CD4-positive, alpha-beta T cell treated with Interleukin-17A for 4 hours (primary cell): ENCODE measurements at regions not wholly inside any gene's neighbourhood (a gene's known extent, or its start where the extent isn't known, plus 50 kb on each side); places are given as distances from the start of the nearest gene placed in this dataset.
"Not testable (repeated sequence)": the region's sequence is repeated elsewhere in the genome, so short reads cannot be mapped to it uniquely, and the experiment has no call there.

ENCODE experiments used
- DNase-seq: peaks from one replicate; pipeline ENCODE4 v3.0.0-alpha.2; 2020; ENCODE audit warnings: mixed read lengths

DNA sequence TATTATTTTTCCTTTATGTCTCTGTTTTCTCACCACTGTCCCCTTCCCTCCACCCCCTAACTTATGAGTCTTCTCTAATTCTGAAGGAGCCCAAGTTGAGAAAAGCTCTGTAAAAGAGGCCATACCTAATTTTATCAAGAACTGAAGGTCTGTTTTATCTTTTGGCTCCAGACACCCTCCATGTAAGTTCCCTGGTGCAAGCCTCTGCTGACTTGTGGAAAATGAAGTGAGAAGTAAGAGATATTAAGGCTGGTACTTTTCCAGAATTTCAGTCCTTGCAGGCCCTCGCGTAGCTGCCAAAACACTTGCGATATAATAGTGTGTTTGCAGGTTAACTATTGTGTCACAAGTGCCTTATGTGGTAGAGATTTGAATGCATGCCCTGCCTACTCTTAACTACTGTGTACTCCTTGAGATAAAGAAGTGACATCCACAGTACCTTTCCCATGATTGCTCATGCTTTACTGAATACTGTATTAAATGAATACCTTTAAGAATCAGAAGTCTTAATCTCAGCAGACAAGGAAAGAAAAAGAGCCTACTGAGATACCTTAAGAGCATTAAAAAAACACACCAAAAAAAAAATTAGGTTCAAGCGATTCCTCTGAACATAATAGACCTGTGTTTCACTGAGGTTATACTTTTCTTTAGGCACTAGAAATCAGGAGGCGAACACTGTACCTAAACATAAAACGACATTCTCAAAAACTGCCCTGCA is 143.6 kb upstream of the ZNF184 start:
- no peak for DNase-seq

DNA sequence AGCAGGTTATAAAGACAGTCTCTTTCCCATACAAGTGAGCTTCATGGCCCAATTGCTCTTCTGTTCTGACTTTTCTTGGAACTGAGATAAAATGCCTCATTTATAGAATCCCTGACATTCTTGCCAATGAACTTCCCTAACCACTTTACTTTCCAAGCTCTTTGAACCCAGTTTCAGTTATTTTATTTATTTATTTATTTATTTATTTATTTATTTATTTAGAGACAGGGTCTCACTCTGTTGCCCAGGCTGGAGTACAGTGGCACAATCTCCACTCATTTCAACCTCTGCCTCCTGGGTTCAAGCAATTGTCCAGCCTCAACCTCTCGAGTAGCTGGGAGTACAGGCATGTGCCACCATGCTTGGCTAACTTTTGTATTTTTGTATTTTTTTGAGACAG is 138.5 kb upstream of the ZNF184 start:
- DNase-seq, result no peak

DNA sequence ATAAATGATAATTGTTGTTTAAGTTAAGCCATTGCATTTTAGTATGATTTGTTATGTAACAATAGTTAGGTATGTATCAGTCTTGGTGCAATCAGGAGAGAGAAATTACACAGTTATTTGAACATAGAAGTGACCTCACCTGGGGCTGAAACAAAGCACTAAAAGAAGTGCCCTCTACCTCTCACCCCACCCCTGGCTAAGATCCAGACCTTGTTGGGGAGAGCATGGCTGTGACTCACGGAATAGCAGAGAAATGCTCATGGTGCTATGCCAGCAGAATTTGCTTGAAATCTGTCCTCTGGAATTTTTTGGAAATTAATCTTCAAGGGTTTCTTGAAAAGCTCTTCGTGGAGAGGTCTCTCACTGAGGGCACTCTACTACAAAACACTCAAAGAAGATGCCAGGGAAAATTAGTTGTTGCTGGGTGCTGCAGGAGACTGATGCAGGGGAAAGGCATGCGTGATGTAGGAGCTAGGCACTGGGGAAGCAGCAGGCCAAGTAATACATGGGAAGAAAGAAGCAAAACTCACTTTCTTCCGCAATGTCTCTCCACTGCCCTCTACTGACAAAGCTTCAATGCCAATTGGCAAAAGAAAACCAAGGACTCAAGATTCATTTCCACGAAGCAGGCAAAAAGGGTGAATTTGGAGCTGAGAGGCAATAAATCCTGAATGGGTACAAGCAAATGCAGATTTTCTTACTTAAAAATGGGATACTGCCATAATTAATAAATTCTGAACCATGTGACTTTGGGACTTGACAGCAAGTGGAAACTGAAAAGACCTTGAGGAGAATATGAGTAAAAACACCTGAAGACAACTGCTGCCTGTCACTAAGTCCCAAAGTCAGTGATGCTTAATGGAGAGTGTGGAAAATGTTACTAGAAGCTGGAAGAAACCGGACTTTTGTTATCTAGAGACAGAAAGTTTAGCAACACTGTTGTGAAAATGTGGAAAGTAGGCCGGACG is 136.3 kb upstream of the ZNF184 start:
- DNase-seq, result peak; percentile 16

DNA sequence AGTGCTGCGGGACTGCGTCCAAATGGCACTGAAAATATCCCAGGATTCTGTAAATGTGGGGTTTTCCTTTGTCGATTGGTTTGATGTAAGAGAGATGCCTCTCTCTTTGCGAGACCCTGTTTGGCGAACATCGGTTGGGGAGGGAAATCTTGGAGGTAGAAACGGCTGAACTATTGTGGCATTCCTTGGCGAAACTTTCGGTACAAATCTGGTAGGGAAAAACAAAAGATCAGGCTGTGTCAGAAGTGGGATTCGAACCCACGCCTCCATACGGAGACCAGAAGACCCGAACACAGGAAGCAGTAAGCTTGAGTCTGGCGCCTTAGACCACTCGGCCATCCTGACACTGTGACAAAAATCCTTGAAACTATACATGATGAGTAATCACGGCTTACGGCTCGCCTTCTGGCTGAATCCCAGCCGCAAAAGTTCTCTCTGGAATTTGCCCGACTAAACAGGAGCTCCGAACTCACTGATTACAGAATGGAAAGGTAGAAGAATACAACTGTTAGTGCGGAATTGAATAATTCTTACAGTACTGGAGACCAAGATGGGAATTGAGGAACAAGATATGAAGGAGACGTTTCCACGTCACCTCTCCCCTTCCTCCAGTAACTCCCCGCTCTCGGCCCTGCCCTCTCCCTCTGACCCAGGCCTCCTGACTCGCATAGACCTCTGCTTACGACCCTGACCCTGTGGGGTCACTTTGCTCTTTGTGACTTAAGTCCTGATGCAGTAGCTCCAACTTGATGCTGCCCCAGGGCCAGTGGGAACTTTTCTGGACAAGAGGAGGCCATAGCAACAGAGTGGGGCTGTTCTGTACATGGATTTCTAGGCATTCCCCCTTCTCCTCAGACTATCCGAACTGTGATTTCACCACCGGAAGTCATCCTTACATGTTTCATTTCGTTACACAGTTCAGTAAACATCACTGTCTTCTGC is 132.8 kb upstream of the ZNF184 start:
- DNase-seq, result no peak

DNA sequence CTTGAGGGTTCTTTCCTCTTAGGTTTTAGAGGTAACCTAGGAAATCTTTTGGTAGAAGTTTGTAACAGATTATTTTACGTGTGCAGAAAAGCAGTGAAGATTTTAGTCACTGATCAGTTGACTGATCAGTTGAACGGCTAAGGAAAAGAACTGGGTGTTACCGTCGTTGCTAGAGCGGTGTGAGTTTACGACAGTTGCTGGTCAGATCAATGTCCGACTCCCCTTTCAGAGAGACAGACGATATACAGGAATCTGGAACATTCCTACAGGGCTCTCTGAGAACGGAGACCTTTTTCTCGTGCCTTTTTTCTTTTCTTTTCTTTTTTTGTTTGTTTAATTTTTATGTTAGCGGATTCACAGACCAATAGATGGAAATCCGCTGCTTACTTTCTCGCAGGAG is 132.1 kb upstream of the ZNF184 start:
- DNase-seq, result no peak

DNA sequence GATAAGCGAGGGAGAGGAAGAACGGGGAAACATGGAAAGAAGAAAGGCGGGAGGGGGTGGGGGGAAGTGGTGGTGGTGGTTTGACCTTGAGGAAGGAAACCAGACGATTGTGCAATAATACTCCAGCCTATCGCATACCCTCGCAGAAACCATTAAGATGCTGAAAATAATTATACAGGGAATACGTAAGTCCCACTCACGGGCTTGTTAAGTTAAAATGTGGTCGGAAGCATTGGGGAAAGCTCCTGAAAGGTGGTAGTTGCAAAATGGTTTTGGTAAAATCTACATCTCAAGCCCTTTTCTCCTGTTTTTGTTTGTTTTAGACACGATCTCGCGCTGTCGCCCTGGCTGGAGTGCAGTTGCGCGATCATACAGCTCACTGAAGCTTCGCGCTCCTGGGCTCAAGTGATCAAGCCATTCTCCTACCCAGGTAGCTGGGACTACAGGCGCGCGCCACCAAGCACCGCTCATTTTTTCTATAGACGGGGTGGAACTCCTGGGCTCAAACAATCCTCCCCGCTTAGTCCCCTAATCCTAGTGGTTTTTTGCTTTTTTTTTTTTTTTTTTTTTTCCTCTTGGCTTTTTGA is 128.9 kb upstream of the ZNF184 start:
- DNase-seq, result no peak

DNA sequence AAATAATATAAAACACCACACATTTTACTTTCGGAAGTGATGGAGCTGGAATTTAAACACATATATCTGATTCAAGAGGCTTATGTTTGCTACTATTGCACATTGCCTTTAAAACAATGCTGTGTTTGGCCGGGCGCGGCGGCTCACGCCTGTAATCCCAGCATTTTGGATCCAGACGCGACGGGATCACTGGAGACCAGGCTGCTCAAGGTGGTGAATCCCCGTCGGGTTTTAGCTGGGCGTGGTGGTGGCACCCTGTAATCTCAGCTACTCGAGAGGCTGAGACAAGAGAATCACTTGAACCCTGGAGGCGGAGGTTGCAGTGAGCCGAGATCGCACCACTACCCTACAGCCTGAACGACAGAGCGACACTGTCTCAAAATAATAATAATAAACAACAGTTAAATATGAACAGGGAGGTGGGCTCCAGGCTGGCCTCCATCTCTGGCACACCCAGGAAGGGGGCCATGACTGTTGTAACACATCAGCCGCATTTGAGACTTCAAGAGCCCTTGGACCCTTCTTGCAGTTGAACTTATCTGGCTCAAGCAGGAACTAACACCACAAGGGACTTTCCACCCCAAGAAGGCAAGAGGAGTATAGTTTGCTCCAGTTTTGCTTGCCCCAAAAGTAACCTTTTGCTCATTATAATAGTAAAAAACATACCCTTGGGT is 127.1 kb upstream of the ZNF184 start:
- DNase-seq, result no peak

DNA sequence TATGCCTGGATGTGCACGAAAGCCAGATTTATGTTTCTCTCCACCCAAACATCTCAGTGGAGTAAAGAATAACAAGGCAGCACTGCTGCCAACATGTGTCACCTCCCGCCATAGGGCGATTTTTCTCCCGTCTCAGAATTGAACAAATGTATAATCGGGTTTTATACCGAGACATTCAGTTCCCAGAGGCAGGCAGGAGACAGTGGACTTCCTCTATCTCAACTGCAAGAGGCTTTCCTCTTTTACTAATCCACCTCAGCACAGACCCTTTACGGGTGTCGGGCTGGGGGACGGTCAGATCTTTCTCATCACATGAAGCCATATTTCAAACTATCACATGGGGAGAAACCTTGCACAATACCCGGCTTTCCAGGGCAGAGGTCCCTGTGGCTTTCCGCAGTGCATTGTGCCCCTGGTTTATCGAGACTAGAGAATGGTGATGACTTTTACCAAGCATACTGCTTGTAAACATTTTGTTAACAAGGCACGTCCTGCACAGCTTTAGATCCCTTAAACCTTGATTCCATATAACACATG is 124.2 kb upstream of the ZNF184 start:
- DNase-seq, result not testable (repeated sequence)

DNA sequence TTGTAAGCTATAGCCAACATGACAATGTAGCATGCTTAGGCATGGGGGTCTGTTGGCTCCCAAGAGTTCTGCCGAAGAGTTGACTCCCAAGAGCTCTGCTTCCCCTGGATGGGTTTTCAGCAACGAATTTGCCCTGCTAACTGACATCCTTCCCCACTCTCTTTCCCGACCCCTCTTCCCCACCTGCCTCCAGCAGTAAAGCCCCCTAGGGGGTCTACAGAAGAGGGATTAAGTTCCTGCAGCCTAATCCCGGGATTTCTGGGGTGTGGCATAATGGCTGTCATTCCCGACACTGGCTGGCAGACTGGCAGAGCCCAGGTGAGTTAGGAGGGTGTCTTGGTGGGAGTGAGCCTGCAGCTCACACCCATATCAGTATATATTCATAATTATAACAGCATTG is 121.0 kb upstream of the ZNF184 start:
- DNase-seq, result no peak

DNA sequence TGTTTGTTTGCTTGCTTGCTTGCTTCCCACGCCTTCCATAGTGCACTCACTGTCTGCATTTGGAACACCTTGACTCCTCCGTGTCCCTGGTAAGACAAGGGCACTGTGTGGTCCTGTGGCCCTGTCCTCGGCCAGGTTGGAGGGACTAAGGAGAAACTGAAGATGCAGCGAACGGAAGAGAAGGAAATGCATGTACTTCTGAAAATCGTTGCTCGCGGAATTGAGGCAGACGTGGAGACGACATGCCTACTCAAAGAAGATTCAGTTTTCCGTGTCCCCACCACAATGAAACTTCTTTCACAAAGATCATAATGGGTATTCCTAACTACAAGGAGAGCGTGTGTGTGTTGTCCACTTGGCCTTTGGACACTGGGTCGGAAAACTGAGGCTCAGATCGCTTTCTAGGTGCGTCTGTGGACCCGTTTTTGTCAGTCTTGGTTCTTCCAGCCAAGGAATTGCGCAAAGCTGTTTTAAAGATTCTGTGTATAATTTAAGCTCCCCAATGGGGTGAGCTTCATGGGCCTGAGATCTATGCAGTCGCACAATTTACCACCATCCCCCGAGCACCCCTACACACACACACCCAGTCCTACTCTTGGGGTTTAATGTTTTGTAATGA is 120.4 kb upstream of the ZNF184 start:
- no peak for DNase-seq

DNA sequence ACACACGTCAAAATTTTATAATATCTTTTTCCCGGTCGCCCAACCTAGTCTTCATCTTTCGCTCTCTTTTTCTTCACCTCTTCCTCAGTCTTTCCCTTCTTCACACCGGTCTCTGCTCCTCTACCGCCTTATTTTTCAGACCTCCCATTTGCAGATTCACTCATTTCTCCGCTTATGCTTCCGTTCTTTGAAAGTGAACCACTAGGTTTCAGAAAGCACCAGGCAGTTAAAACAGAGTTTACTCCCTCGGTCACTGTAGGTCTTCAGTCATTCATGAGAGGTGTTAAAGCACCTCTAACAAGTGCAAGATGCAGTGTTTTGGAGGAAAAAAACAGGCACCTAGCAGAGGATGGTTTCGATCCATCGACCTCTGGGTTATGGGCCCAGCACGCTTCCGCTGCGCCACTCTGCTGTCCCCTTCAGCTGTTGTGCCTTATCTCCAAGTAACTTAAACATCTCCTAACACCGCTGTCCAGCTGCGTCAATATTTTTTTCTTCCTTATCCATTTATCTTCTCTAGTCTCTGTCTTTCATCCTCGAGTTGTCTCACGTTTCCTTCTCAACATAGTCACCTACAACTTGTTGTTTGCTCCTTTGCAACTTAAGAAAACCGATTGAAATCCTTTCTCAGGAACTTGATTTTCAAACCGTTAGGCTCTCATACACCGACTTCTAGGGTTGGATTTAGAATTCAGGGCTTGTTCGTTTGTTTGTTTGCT is 119.7 kb upstream of the ZNF184 start:
- DNase-seq, result no peak

DNA sequence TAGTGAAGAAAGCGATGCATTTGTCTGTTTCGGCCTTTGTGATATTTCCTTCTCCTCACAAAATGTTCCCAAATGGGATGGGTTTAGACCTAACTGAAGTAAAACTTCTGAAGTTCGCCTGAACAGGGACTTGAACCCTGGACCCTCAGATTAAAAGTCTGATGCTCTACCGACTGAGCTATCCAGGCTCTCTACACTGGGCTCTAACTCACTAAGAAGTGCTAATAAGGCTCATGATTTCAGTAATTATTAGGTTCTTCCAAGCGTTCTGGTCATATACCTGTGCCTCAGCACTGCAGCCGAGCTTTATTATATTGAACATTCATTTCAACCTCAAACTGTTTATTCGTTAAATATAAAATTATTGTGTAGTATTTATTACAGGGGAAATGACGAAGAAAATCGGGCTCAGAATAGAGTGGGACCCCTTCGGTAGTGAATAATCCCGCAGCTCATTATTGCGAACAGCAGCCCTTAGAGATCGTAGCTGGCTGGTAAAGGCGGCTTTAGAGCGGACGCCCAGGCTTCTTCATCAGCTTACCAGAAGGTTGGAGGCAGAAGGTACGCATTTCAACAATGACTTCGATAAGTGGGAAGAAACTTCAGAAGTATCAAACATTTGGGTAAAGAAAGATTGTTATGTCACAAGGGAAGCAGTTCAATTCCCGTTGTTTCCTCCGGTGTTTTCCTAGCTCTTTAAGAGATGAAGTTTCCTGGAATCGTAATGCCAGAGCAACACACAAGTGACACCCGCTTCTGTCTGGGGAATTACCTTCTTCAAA is 119.0 kb upstream of the ZNF184 start:
- no peak for DNase-seq

DNA sequence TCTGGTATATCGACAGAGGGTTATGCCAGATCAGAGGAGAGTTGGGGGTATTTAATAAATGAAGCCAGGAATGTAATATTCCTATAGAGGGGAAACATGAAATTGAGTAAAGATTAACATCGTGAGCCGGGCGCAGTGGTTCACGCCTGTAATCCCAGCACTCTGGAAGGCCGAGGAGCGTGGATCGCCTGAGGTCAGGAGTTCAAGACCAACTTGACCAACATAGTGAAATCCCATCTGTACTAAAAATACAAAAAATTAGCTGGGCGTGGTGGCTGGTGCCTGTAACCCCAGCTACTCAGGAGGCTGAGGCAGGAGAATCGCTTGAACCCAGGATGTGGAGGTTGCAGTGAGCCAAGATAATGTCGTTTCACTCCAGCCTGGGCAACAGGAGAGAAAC is 112.4 kb upstream of the ZNF184 start:
- not testable (repeated sequence) for DNase-seq

DNA sequence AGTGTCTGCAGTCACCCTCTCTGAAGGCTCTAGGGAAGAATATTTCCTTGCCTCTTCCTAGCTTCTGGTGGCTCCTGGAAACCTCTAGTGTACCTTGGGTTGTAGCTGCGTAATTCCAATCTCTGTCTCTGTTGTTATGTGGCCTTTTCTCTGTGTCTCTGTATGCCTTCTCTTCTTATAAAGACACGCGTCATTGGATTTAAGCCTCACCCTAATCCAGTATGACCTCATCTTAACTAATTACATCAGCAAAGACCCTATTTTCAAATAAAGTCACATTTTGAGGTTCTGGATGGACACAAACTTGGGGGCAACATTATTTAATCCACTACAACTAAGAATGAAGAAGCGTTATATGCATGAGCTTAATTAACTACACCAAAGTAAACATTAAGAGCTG is 111.4 kb upstream of the ZNF184 start:
- DNase-seq, result no peak

DNA sequence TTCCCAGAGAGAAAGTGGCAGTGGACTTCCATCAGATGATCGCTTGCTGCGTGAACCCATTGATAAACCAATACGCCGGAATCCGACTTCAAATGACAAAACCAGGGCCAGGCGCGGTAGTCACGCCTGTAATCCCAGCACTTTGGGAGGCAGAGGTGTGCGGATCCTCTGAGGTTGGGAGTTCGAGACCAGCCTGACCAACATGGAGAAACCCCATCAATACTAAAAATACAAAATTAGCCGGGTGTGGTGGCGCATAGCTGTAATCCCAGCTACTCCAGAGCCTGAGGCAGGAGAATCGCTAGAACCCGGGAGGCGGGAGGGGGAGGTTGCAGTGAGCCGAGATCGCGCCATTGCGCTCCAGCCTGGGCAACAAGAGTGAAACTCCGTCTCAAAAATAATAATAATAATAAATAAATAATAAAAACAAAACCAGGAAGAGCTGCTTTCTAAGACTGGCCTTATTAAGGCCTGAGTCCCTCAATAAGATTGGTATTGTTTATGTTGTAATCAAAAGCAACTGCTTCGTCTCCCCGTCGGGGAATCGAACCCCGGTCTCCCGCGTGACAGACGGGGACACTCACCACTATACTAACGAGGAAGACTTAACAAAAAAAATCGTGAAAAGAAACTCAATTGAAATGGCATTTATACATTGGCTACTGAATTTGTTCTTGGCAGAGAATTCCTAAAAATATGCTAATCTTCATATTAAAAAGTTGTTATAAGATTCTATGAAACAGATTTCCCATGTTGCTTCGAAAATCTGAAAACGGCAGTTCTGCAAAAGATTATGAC is 110.2 kb upstream of the ZNF184 start:
- DNase-seq, result no peak

DNA sequence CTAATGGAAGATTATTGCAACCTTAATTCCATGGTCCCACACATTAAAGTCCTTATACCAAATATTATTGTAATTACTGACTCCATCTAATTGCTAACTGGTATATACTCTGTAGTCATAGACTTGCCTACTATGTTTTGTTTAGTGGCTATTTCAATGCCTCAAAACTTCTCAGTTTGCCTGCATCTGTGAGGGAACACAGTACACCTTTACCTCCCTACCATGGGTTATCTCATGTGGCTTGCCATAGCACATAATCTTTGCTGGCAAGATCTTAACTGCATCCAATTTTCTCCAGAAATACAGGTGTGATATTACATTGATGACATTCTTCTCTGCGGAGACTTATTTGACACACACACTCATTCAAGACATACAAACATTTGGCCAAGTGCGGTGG is 107.1 kb upstream of the ZNF184 start:
- no peak for DNase-seq

DNA sequence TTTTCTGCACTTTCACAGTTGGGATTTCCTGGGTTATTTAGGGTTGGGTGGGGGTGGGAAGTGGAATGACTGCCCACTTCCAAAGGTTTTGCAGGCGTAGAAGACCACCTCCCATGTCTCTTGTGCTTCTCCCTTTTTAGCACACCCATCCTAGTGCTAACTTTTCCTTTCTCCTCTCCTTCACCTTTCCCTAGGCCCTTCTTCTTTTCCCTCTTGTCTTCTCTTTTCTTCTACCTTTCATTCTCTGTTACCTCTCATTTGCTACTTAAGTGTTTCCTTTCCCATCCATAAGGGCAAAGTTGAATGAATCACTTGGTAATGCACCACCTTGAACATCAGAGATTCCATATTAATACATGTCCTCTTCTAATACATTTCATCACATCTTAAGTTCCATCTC is 105.0 kb upstream of the ZNF184 start:
- DNase-seq, result no peak

DNA sequence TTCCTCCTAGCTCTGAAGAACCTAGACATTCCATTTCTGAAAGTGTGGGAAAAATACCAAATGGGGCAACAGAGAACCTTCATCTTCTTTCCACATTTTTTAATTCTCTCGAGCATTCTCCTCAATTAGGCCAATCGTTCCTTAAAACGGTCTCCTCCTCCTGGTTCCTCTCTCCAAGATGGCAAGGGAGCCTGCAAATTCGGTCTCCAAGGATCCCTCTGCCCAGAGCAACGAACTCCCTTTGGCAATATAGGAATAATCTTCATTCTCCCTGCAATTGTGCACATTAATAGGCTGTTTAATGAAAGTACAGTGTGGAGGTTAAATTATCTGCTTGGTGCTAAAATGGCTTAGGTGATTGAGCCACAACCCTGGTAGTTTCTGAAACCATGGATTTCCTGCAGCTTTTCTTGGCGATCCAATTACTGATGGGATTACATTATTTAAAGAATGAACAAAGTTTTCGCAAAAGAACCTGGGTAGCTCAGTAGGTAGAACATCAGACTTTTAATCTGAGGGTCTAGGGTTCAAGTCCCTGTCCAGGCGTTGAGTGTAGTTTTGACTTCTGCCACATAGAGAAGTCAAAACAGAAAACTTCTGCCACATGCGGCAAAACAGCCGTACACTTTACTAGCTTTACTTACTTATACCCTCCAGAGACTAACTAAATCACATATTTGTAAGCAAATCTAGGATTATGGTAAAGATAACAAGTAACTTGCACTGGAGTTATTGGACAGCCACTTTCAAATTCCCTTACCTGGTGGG is 102.9 kb upstream of the ZNF184 start:
- no peak for DNase-seq
